ENCODE measurements at regions not wholly inside any gene's neighbourhood (a gene's known extent, or its start where the extent isn't known, plus 50 kb on each side); places are given as distances from the start of the nearest gene placed in this dataset.

- Histone ChIP-seq H4K5ac (ENCODE audit: insufficient read length, low read depth, low read length) (no peak overlapping the region), H3K4me2 (ENCODE audit: insufficient read depth, insufficient read length, low read length) (no peak overlapping the region), H3K79me2 (ENCODE audit: insufficient read depth, low read length) (0 out of 2 replicates have a peak, but pooled peaks cover 2% of the 10 kb centered on the region), H2BK5ac (ENCODE audit: insufficient read length, low read length) (no peak overlapping the region), H3K9ac (ENCODE audit: extremely low read depth, insufficient read length, low read length) (no peak overlapping the region), H3K23me2 (ENCODE audit: insufficient read length, low read depth, low read length, poor library complexity, severe bottlenecking) (no peaks in the 10 kb centered on the region), H3K27me3 (ENCODE audit: insufficient read depth, low read length) (no peaks in the 10 kb centered on the region), H2BK20ac (ENCODE audit: low read depth, low read length, poor library complexity, severe bottlenecking) (no peak overlapping the region), H2BK15ac (ENCODE audit: low read depth, low read length) (no peak overlapping the region), H3K4me1 (ENCODE audit: insufficient read depth, low read length) (peaks cover 6% of the 10 kb centered on the region; the same call in 1 of the 2 replicates), H4K8ac (replicated peaks; ENCODE audit: insufficient read length, low read depth, low read length) (no peak overlapping the region), H3K23ac (ENCODE audit: insufficient read length, low read depth, low read length) (no peak overlapping the region), H3K18ac (ENCODE audit: insufficient read length, low read depth, low read length) (no peak overlapping the region), H3K9me3 (ENCODE audit: control insufficient read depth, low read depth, low read length) (no peaks in the 10 kb centered on the region), H2BK12ac (ENCODE audit: insufficient read length, low read depth, low read length) (no peak overlapping the region), H3K79me1 (ENCODE audit: insufficient read depth, low read depth, low read length, poor library complexity, severe bottlenecking) (no peaks in the 10 kb centered on the region), H4K91ac (ENCODE audit: insufficient read length, low read depth, low read length) (no peak overlapping the region), H2AFZ (ENCODE audit: low read length) (no peak overlapping the region), H3K4ac (ENCODE audit: low read depth, low read length) (no peak overlapping the region), H3K14ac (ENCODE audit: insufficient read depth, low read length) (no peak overlapping the region), H3K27ac (ENCODE audit: insufficient read length, low read depth, low read length) (no peak overlapping the region), H4K20me1 (ENCODE audit: control insufficient read depth, insufficient read depth, insufficient read length) (no peaks in the 10 kb centered on the region), H3K56ac (ENCODE audit: insufficient read length, low read depth, low read length) (no peak overlapping the region), H2AK5ac (ENCODE audit: insufficient read length, low read length) (no peak overlapping the region), H3T11ph (ENCODE audit: low read length) (no peak overlapping the region), H2BK120ac (ENCODE audit: low read depth, low read length, poor library complexity, severe bottlenecking) (no peak overlapping the region)
- Mint-ChIP-seq H3K4me1 (peaks cover 30 to 47% of the 10 kb centered on the region in 2 experiments), H3K9me3 (no peaks in the 10 kb centered on the region), H3K27me3 (ENCODE audit: low read depth) (no peaks in the 10 kb centered on the region), H3K27ac (peak overlapping the region in 1 of 3 experiments; percentile 19; a peak in 2 of 7 replicates), H3K4me3 (no peak overlapping the region), H3K36me3 (ENCODE audit: insufficient read depth in 1 of 3, low read depth in 3 of 3) (peaks cover 0 to 3% (median 0%) of the 10 kb centered on the region in 3 experiments; a peak in 4 of 7 replicates)
- no CpG with 5 or more reads among the region's 1 CpG for WGBS (ENCODE audit: extremely low coverage, insufficient read length, low lambda C conversion rate)
- DNase-seq = no peak
- TF ChIP-seq CTCF (conservative IDR thresholded peaks at IDR 0.05) = no peak
Observed at GRCh38 chr4:112901962-112902411, 147.5 kb upstream of the ANK2 start.

Data from H9 (cell line).